ENCODE measurements at regions not wholly inside any gene's neighbourhood (a gene's known extent, or its start where the extent isn't known, plus 50 kb on each side); places are given as distances from the start of the nearest gene placed in this dataset.

DNA sequence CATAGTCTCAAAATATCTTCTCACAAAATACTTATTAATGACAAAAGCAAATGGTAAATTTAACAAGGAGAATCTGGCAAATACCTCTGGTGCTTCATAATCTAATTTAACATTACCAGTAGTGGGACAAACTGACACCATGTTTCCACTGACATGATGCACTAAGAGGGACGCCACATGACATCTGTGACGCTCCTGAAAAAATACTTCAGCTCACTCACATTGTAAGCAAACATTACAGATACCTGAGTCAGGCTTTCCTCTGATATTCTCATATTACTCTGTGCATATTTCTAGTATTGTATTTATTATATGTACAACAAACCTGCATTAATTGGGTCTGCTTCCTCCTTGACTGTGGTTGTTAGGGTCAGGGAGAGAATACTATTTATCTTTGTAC, 56.7 kb upstream of the OSMR start:
- TF ChIP-seq POLR2A (IDR thresholded peaks at IDR 0.05; ENCODE audit: low read depth) (no peak), CTCF (IDR thresholded peaks at IDR 0.05) (no peak), EP300 (IDR thresholded peaks at IDR 0.05) (no peak), POLR2AphosphoS5 (IDR thresholded peaks at IDR 0.05) (no peak)

Data from esophagus muscularis mucosa (tissue), 4 donors.